Ramos (cell line): ENCODE measurements at regions not wholly inside any gene's neighbourhood (a gene's known extent, or its start where the extent isn't known, plus 50 kb on each side); places are given as distances from the start of the nearest gene placed in this dataset.
"Not testable (repeated sequence)": the region's sequence is repeated elsewhere in the genome, so short reads cannot be mapped to it uniquely, and the experiment has no call there.

ENCODE experiments used
- in situ Hi-C: fragments of 300-500 bp; cut with MboI; formaldehyde crosslinking; loops from one replicate; pipeline ENCODE4 v1.14.3; 2022; ENCODE audit warnings: low sequenced_read_pairs; ENCODE audit not compliant: unreplicated experiment

GRCh38 chr2:7502336-7502735, 585.1 kb downstream of the RNF144A start:
- in situ Hi-C loops, result no loop called here

GRCh38 chr2:7508296-7508943, 591.2 kb downstream of the RNF144A start:
- in situ Hi-C loops, result no loop called here

- in situ Hi-C loops, result no loop called here
These were observed 593.1 kb downstream of the RNF144A start for GRCh38 chr2:7510353-7510752.

- in situ Hi-C loops, result no loop called here
These were observed 596.6 kb downstream of the RNF144A start for GRCh38 chr2:7513834-7514233.

DNA sequence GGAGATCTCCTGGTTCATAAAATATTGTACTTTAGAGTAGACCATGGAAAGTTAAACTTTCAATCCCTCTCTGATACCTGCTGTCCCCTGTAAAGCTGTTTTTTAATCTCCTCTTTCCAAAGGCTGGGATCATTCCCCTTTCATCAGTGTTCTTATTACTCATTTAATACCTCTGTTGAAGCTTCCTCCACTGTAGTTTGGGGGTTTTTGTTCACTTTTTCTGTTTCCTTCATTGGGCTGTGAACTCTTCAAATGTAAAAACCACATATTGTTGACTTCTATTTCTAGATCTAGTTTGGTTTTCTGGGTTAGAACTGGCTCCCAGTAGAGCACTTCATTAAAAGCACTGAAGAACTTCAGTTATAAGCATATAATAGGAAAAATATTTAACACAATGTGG, 598.1 kb downstream of the RNF144A start:
- in situ Hi-C loops, result no loop called here

GRCh38 chr2:7516484-7517063, 599.4 kb downstream of the RNF144A start:
- in situ Hi-C loops, result no loop called here

GRCh38 chr2:7517088-7517487, 599.9 kb downstream of the RNF144A start:
- in situ Hi-C loops, result no loop called here

GRCh38 chr2:7517851-7518250, 600.6 kb downstream of the RNF144A start:
- in situ Hi-C loops, result no loop called here

GRCh38 chr2:7523481-7524120, 606.4 kb downstream of the RNF144A start:
- in situ Hi-C loops, result no loop called here

DNA sequence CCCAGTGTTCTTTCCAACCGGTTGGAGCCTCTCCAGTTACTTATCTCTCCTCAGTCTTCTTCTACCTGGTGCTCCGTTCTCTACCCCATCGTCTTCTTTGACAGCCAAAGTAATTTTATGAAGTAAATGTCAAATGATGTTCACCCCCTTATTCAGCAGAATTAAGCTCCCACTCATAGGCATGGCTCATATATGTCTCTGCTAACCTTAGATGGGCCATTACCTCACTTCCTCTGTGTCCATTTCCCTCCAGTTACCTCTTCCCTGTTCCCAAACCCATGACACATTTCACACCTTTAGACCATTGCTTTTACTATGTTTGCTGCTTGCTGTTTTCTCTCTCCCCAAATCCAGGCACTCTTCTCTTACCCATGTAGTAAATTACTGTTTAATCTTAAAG, 607.0 kb downstream of the RNF144A start:
- in situ Hi-C loops, result no loop called here

GRCh38 chr2:7525746-7526145, 608.5 kb downstream of the RNF144A start:
- in situ Hi-C loops, result no loop called here

DNA sequence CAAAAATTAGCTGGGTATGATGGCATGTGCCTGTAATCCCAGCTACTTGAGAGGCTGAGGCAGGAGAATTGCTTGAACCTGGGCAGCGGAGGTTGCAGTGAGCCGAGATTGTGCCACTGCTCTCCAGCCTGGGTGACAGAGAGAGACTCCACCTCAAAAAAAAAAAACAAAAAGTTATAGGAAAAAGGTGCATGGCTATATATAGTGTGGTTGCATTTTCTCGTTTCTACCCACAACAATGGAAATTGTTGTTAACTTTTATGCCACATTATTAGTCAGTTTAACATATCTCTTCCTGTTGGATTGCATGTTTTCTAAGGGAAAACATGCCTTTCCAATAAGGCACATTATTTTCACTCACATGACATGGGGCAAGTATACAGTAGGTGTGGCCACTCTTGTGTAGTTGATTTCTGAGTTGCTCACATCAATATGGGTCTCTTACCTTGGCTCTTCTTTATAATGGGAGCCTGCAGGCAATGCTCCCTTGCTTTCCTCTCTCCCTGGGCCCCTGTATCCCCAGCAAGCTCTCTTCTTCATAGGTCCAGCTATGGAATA, 610.0 kb downstream of the RNF144A start:
- in situ Hi-C loops, result no loop called here

DNA sequence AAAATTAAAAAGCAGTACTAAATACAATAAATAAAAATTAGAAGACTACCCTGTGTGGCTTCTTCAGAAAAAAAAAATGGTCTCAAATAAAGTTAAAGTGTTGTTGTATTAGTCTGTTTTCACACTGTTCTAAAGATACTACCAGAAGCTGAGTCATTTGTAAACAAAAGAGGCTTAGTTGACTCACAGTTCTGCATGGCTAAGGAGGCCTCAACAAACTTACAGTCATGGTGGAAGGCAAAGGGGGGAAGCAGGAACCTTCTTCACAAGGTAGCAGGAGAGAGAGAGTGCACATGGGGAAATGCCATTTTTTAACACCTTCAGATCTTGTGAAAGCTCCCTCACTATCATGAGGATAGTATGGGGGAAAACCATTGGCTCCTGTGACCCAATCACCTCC, 612.8 kb downstream of the RNF144A start:
- in situ Hi-C loops, result no loop called here

- in situ Hi-C loops, result no loop called here
These were observed 621.9 kb downstream of the RNF144A start for GRCh38 chr2:7539077-7539476.

DNA sequence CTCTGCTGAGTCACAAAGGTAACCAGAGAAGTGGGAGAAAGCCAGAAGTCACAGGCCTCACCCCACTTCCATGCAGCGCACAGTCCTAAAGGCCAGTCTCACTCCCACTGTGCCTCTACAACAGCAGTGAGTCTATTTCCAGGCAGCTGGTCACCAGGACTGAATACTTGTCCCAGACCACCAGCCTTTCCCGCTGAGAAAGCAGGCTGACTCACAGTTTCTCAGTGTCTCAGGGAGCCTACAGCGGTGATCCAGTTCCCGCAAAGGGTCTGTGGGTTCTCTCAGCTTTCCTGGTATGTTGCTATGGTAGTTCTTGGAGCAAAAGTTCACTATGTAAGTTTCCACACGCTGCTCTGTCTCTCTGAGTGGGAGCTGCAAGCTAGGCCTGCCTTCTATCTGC, 622.5 kb downstream of the RNF144A start:
- in situ Hi-C loops, result no loop called here

GRCh38 chr2:7552825-7553570, 635.8 kb downstream of the RNF144A start:
- in situ Hi-C loops, result no loop called here

- in situ Hi-C loops, result no loop called here
These were observed 638.0 kb downstream of the RNF144A start for GRCh38 chr2:7555260-7555659.

DNA sequence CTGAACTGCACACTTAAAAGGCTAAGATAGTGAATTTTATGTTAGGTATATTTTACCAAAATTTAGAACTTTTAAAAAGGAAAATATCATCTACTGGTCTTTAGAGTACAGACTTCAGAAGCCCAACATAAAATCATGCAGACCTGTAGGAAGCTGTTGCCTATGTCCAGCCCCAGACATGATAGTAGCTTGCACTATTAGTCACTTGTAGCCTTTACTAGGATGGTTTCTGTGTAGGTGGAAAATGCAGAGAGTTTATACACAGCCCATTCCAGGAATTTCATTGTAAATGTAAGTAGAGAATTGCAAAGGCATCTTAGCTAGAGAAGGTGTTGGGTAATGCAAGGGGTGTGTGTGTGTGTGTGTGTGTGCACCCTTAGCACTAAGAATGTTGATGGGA, 640.2 kb downstream of the RNF144A start:
- in situ Hi-C loops, result no loop called here

DNA sequence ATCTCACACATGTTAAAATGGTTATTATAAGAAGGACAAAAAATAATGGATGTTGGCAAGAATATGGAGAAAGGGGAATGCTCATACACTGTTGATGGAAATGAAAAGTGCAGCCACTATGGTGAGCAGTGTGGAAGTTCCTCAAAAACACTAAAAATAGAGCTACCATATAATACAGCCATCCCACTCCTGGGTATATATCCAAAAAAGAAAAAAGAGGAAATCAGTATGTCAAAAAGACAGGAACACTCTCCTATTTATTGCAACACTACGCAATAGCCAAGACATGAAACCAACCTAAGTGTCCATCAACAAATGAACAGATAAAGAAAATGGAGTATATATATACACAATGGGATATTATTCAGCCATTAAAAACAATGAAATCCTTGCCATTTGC, 642.6 kb downstream of the RNF144A start:
- in situ Hi-C loops, result no loop called here

DNA sequence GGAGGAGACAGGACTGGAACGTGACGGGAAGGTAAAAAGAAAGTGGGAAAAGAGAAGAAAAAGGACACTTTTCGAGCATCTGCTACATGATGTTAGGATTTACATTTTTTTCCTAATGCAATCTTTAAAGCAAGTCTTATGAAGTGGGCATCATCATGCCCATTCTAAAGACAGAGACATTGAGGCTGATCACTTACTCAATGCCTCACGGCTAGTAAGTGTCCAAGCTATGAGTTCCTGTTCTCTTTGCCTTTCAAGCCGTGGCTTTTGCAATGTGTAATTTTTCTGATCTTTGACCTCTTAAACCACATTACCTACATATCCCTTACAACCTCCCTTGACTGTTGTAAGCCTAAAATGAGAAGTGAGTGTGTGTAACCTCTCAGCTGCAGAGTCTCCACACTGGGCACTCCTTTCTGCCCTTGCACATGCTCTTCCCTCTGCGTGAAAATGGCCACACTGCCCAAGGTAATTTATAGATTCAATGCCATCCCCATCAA, 649.2 kb downstream of the RNF144A start:
- in situ Hi-C loops, result no loop called here

GRCh38 chr2:7567116-7567515, 649.9 kb downstream of the RNF144A start:
- in situ Hi-C loops, result not testable (repeated sequence)
